ENCODE measurements at regions not wholly inside any gene's neighbourhood (a gene's known extent, or its start where the extent isn't known, plus 50 kb on each side); places are given as distances from the start of the nearest gene placed in this dataset.

DNA sequence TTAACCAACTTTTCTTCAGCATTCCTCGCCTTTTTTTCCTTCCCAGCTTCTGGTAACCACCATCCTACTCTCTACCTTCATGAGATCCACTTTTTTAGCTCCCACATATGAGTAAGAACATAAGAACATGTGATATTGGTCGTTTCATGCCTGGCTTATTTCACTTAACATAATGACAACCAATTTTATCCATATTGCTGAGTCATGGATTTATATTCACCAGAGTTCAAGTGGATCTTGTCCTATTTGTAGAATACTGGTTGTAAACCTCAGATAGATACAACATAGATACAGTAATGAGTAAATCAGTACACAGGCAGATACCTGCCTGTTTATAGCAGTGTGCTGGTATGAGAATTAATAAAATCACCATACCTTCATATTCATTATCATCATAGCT is 412.0 kb upstream of the RBMS3 start:
- no peak overlapping the region for H2AK5ac ChIP-seq (ENCODE audit: low read depth, low read length)
- H3K4ac ChIP-seq (replicated peaks; ENCODE audit: insufficient read length, low read depth, low read length), result no peak overlapping the region
- H3K79me2 ChIP-seq (ENCODE audit: control insufficient read depth in 1 of 2, insufficient read depth in 2 of 2, low read length in 2 of 2), result no peaks in the 10 kb centered on the region
- H3K23ac ChIP-seq (ENCODE audit: insufficient read length), result no peak overlapping the region
- no peaks in the 10 kb centered on the region for H4K20me1 ChIP-seq (replicated peaks in 1 of 2; ENCODE audit: control insufficient read depth in 1 of 2, insufficient read depth in 2 of 2, low read length in 2 of 2)
- H4K91ac ChIP-seq (replicated peaks; ENCODE audit: insufficient read length, low read length), result no peak overlapping the region
- H3K14ac ChIP-seq (ENCODE audit: insufficient read length), result no peak overlapping the region
- no peaks in the 10 kb centered on the region for H3K9me3 ChIP-seq (ENCODE audit: insufficient read depth in 2 of 2, low read depth in 1 of 2, low read length in 1 of 2)
- H2AFZ ChIP-seq (ENCODE audit: low read length), result no peak overlapping the region
- ChIA-PET CTCF (ENCODE audit: partially characterized antibody) (no interaction called here), POLR2A (ENCODE audit: partially characterized antibody) (no interaction called here)
- H2BK20ac ChIP-seq (ENCODE audit: low read length), result no peak overlapping the region
- no peaks in the 10 kb centered on the region for H3K4me1 ChIP-seq (replicated peaks in 1 of 4; ENCODE audit: control insufficient read depth in 3 of 4, insufficient read depth in 4 of 4, low read length in 3 of 4)
- H3K56ac ChIP-seq (replicated peaks; ENCODE audit: insufficient read length, low read depth, low read length), result no peak overlapping the region
- H3K27ac ChIP-seq (ENCODE audit: low read depth, low read length), result no peak overlapping the region
- H3K27me3 ChIP-seq (replicated peaks in 1 of 4; ENCODE audit: control insufficient read depth in 3 of 4, extremely low read depth in 1 of 4, insufficient read depth in 3 of 4, low read length in 3 of 4), result no peaks in the 10 kb centered on the region
- no peak overlapping the region for H2BK12ac ChIP-seq (ENCODE audit: low read depth, low read length)
- 81 to 100% methylated on average over 1 to 2 of the region's 2 CpGs for whole genome bisulfite sequencing, 2 experiments (ENCODE audit: extremely low coverage in 1 of 2, insufficient coverage in 1 of 2, insufficient read length in 1 of 2, insufficient replicate concordance in 2 of 2, low coverage in 1 of 2, low lambda C conversion rate in 2 of 2, missing lambda C conversion rate in 1 of 2)
- H2BK120ac ChIP-seq (replicated peaks; ENCODE audit: low read depth, low read length), result no peak overlapping the region
- no peak for FAIRE-seq
- no peak for DNase-seq (ENCODE audit: low read depth in 1 of 2, low spot score in 2 of 2)
- no peak overlapping the region for H3K9ac ChIP-seq (replicated peaks in 1 of 4; ENCODE audit: extremely low read depth in 1 of 4, low read depth in 3 of 4, low read length in 3 of 4)
- no peak overlapping the region for H2BK5ac ChIP-seq (ENCODE audit: low read depth, low read length)
- no peak overlapping the region for H3K4me2 ChIP-seq (ENCODE audit: insufficient read depth in 1 of 2, low read depth in 2 of 2, low read length in 2 of 2)
- no peak overlapping the region for H3K18ac ChIP-seq (ENCODE audit: extremely low read depth, low read length)
- H4K5ac ChIP-seq (ENCODE audit: insufficient read length, low read depth, low read length), result no peak overlapping the region
- no peak overlapping the region for H2BK15ac ChIP-seq (ENCODE audit: low read length)
- H3K36me3 ChIP-seq (ENCODE audit: control insufficient read depth in 2 of 4, insufficient read depth in 4 of 4, low read length in 3 of 4), result no peaks in the 10 kb centered on the region
- H3K23me2 ChIP-seq (ENCODE audit: low read depth, low read length), result no peaks in the 10 kb centered on the region
- no peaks in the 10 kb centered on the region for H3K79me1 ChIP-seq (ENCODE audit: low read depth, low read length)
- TF ChIP-seq JUND (IDR thresholded peaks at IDR 0.05; ENCODE audit: low read length), result no peak
- TF ChIP-seq MAFK (IDR thresholded peaks at IDR 0.05; ENCODE audit: low read depth, low read length), result peak; percentile 85
- H4K8ac ChIP-seq (ENCODE audit: extremely low read depth, insufficient read depth, low read length), result no peak overlapping the region
- H3K4me3 ChIP-seq (ENCODE audit: extremely low read depth in 1 of 4, insufficient read depth in 2 of 4, low read depth in 3 of 4, low read length in 4 of 4), result no peak overlapping the region

Measured in H1 (cell line).